HG02852 (cell line): ENCODE measurements at regions not wholly inside any gene's neighbourhood (a gene's known extent, or its start where the extent isn't known, plus 50 kb on each side); places are given as distances from the start of the nearest gene placed in this dataset.

ENCODE experiments used
- ATAC-seq: cut with Tn5 transposase; IDR thresholded peaks from one replicate; pipeline ENCODE4 v1.9.1; 2021; ENCODE audit warnings: mild to moderate bottlenecking, moderate library complexity; ENCODE audit not compliant: unreplicated experiment

GRCh38 chr9:20137425-20137824, 348.6 kb upstream of the SLC24A2 start:
- ATAC-seq, result no peak

- ATAC-seq, result no peak
Observed at GRCh38 chr9:20135119-20135697, 346.4 kb upstream of the SLC24A2 start.

GRCh38 chr9:20125727-20126126, 336.9 kb upstream of the SLC24A2 start:
- no peak for ATAC-seq

GRCh38 chr9:20119566-20119965, 330.7 kb upstream of the SLC24A2 start:
- ATAC-seq, result no peak

GRCh38 chr9:20117986-20118385, 329.1 kb upstream of the SLC24A2 start:
- no peak for ATAC-seq

- no peak for ATAC-seq
Observed at GRCh38 chr9:20117482-20117881, 328.6 kb upstream of the SLC24A2 start.

GRCh38 chr9:20114974-20115373, 326.1 kb upstream of the SLC24A2 start:
- no peak for ATAC-seq

- no peak for ATAC-seq
Observed at GRCh38 chr9:20112205-20112783, 323.5 kb upstream of the SLC24A2 start.

- ATAC-seq, result no peak
Observed at GRCh38 chr9:20111173-20111843, 322.5 kb upstream of the SLC24A2 start.

- no peak for ATAC-seq
Observed at GRCh38 chr9:20095430-20096092, 306.7 kb upstream of the SLC24A2 start.

- no peak for ATAC-seq
Observed at GRCh38 chr9:20092561-20092960, 303.7 kb upstream of the SLC24A2 start.

GRCh38 chr9:20087481-20087880, 298.6 kb upstream of the SLC24A2 start:
- ATAC-seq, result no peak

- no peak for ATAC-seq
Observed at GRCh38 chr9:20085842-20086241, 297.0 kb upstream of the SLC24A2 start.

GRCh38 chr9:20084125-20084524, 295.3 kb upstream of the SLC24A2 start:
- ATAC-seq, result no peak

- ATAC-seq, result no peak
Observed at GRCh38 chr9:20083390-20083789, 294.6 kb upstream of the SLC24A2 start.

GRCh38 chr9:20082831-20083230, 294.0 kb upstream of the SLC24A2 start:
- ATAC-seq, result no peak

GRCh38 chr9:20082406-20082805, 293.6 kb upstream of the SLC24A2 start:
- ATAC-seq, result no peak

GRCh38 chr9:20078246-20078645, 289.4 kb upstream of the SLC24A2 start:
- ATAC-seq, result no peak

GRCh38 chr9:20074291-20074690, 285.5 kb upstream of the SLC24A2 start:
- ATAC-seq, result no peak

GRCh38 chr9:20070336-20070735, 281.5 kb upstream of the SLC24A2 start:
- ATAC-seq, result no peak

GRCh38 chr9:20065796-20066700, 277.2 kb upstream of the SLC24A2 start:
- ATAC-seq, result no peak
